PC-9 (cell line): ENCODE measurements at regions not wholly inside any gene's neighbourhood (a gene's known extent, or its start where the extent isn't known, plus 50 kb on each side); places are given as distances from the start of the nearest gene placed in this dataset.

Experiments
- CTCF ChIP-seq: fragments of 200-600 bp; sonication (generic); conservative IDR thresholded peaks from 2 replicates; pipeline ENCODE4 v1.6.1; 2017; ENCODE audit warnings: mixed run types, antibody characterized with exemption, mild to moderate bottlenecking, moderate library complexity
- EZH2 ChIP-seq: fragments of 200-600 bp; sonication (generic); IDR thresholded peaks from 2 replicates; pipeline ENCODE4 v1.8.0; 2017; ENCODE audit warnings: antibody characterized with exemption, low read depth

GRCh38 chr11:131064373-131064991 lies 148.2 kb upstream of the SNX19 start:
- peak; percentile 85 for TF ChIP-seq CTCF
- no peak for TF ChIP-seq EZH2
